SU-DHL-6 (cell line): ENCODE measurements at regions not wholly inside any gene's neighbourhood (a gene's known extent, or its start where the extent isn't known, plus 50 kb on each side); places are given as distances from the start of the nearest gene placed in this dataset.

ENCODE experiments used
- CTCF ChIP-seq: fragments of 200-600 bp; sonication (generic); IDR thresholded peaks from one replicate; pipeline ENCODE4 v1.5.1; 2017; ENCODE audit warnings: antibody characterized with exemption, mild to moderate bottlenecking, low read length, moderate library complexity; ENCODE audit not compliant: insufficient read depth, poor library complexity, severe bottlenecking
- EZH2phosphoT487 ChIP-seq: fragments of 200-600 bp; sonication (generic), shearing (Covaris generic); conservative IDR thresholded peaks from 2 replicates; pipeline ENCODE4 v1.6.1; 2018; ENCODE audit warnings: mild to moderate bottlenecking, antibody characterized with exemption, low read length, moderate library complexity, mixed read lengths

GRCh38 chr15:94930960-94931359, 699.6 kb downstream of the MCTP2 start:
- no peak for TF ChIP-seq CTCF
- no peak for TF ChIP-seq EZH2phosphoT487
